ENCODE measurements at regions not wholly inside any gene's neighbourhood (a gene's known extent, or its start where the extent isn't known, plus 50 kb on each side); places are given as distances from the start of the nearest gene placed in this dataset.

DNA sequence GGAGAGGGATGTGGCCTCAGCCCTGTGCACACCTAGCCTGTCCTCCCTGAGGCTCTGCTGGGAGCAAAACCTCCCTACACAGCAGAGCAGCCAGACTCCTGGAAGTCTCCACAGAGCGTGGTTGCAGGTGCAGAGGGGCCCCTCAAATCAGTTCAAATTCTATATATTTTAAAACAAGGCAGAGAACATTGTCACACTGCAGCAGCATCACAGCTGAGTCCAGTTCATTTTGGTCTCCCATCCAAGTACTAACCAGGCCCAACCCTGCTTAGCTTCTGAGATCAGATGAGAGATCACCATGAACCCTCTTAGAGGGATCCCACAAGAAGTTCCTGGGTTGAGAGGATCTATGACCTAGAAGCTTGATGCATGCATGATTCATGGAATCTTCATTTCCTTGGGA is 331.0 kb upstream of the RGMA start:
- peaks cover 4% of the 10 kb centered on the region for H3K9me3 ChIP-seq (replicated peaks; ENCODE audit: low read length)
- H3K4me3 ChIP-seq (ENCODE audit: low read length) = no peak overlapping the region
- H3K4me2 ChIP-seq (ENCODE audit: low read length) = no peak overlapping the region
- H3K9ac ChIP-seq (ENCODE audit: low read depth, low read length) = no peak overlapping the region
- no peaks in the 10 kb centered on the region for H3K36me3 ChIP-seq (ENCODE audit: insufficient read depth, low read length)
- H3K4me1 ChIP-seq (ENCODE audit: control insufficient read depth, insufficient read depth, low read length) = no peaks in the 10 kb centered on the region
- H3K27me3 ChIP-seq (ENCODE audit: control insufficient read depth, insufficient read depth, low read length) = no peaks in the 10 kb centered on the region

DNA sequence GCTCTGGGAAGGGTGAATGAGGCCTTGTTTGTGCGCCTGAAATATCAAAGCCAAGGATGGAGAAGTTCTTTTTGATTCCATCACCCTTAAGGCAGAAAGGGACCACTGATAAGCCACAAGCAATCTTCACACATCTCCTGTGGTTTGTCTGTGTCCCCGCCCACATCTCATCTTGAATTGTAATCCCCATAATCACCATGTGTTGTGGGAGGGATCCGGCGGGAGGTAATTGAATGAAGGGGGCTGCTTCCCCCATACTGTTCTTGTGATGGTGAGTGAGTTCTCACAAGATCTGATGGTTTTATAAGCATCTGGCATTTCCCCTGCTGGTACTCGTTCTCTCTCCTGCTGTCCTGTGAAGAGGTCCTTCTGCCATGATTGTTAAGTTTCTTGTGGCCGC is 329.6 kb upstream of the RGMA start:
- H3K9ac ChIP-seq (ENCODE audit: low read depth, low read length) = no peak overlapping the region
- H3K4me2 ChIP-seq (ENCODE audit: low read length) = no peak overlapping the region
- peaks cover 5% of the 10 kb centered on the region for H3K9me3 ChIP-seq (replicated peaks; ENCODE audit: low read length)
- H3K27me3 ChIP-seq (ENCODE audit: control insufficient read depth, insufficient read depth, low read length) = no peaks in the 10 kb centered on the region
- no peaks in the 10 kb centered on the region for H3K36me3 ChIP-seq (ENCODE audit: insufficient read depth, low read length)
- H3K4me1 ChIP-seq (ENCODE audit: control insufficient read depth, insufficient read depth, low read length) = no peaks in the 10 kb centered on the region
- no peak overlapping the region for H3K4me3 ChIP-seq (ENCODE audit: low read length)

DNA sequence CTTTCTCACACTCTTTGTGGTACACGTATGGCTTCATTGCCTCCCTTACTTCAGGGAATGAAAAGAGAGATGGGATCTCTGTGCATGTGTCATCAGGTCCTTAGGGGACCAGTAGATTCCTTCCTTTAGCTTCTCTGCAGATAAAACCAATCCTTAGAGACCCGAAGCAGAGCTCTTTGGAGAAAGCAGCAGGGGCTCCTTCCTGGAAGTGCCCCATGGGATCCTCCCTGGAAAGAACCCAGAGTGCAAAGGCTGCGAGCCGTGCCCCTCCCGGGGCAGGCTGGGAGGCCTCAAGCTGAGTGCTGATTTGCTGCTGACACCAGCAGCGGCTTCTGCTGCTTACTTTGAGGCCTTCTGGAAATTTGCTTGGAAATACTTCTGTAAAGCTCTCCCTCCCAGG is 328.6 kb upstream of the RGMA start:
- Histone ChIP-seq H3K4me1 (ENCODE audit: control insufficient read depth, insufficient read depth, low read length) (no peaks in the 10 kb centered on the region), H3K36me3 (ENCODE audit: insufficient read depth, low read length) (no peaks in the 10 kb centered on the region), H3K4me2 (ENCODE audit: low read length) (no peak overlapping the region), H3K4me3 (ENCODE audit: low read length) (no peak overlapping the region), H3K9ac (ENCODE audit: low read depth, low read length) (no peak overlapping the region), H3K9me3 (replicated peaks; ENCODE audit: low read length) (peaks cover 5% of the 10 kb centered on the region), H3K27me3 (ENCODE audit: control insufficient read depth, insufficient read depth, low read length) (no peaks in the 10 kb centered on the region)

DNA sequence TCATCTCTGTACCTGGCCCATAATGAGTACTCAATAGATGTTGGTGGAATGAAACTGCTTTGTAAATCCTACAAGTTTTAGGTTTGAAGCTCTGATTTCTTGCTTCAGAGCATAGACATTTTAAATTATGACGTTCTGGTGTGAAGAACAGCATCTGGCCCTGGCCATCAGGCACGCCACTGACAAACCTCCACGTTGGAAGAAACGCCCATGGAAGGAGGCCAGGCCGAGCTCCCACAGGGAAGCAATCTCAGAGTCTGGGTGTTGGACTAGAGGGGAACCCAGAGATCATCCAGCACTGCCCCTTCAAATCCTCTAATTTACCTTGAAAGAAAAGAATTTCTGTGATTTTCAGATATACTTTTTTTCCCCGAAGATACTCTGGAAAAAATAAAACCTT is 328.1 kb upstream of the RGMA start:
- no peaks in the 10 kb centered on the region for H3K36me3 ChIP-seq (ENCODE audit: insufficient read depth, low read length)
- H3K4me1 ChIP-seq (ENCODE audit: control insufficient read depth, insufficient read depth, low read length) = no peaks in the 10 kb centered on the region
- no peaks in the 10 kb centered on the region for H3K27me3 ChIP-seq (ENCODE audit: control insufficient read depth, insufficient read depth, low read length)
- H3K9me3 ChIP-seq (replicated peaks; ENCODE audit: low read length) = peaks cover 5% of the 10 kb centered on the region
- no peak overlapping the region for H3K4me3 ChIP-seq (ENCODE audit: low read length)
- no peak overlapping the region for H3K4me2 ChIP-seq (ENCODE audit: low read length)
- no peak overlapping the region for H3K9ac ChIP-seq (ENCODE audit: low read depth, low read length)

DNA sequence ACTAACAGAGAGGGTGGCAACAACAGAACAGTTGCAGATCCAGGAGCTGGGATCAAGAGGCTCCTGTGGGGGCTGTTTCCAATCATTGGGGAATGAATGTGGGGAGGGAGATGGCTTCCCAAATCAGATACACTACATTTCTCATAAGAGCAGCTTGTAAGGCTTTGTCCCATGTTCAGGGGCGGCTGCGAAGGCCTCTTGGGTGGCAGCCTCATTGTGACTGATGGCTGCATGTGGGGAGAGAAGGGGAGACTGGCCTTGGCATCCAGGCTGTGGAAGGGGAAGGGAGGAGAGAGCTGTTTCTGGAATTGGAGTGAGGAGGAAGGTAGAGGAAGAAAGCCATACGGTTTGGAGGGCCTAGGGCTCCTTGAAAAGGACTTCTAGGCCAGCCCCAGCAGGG is 326.6 kb upstream of the RGMA start:
- H3K27me3 ChIP-seq (ENCODE audit: control insufficient read depth, insufficient read depth, low read length) = no peaks in the 10 kb centered on the region
- H3K9me3 ChIP-seq (replicated peaks; ENCODE audit: low read length) = peaks cover 5% of the 10 kb centered on the region
- H3K4me3 ChIP-seq (ENCODE audit: low read length) = no peak overlapping the region
- no peaks in the 10 kb centered on the region for H3K4me1 ChIP-seq (ENCODE audit: control insufficient read depth, insufficient read depth, low read length)
- no peak overlapping the region for H3K9ac ChIP-seq (ENCODE audit: low read depth, low read length)
- H3K4me2 ChIP-seq (ENCODE audit: low read length) = no peak overlapping the region
- no peaks in the 10 kb centered on the region for H3K36me3 ChIP-seq (ENCODE audit: insufficient read depth, low read length)

DNA sequence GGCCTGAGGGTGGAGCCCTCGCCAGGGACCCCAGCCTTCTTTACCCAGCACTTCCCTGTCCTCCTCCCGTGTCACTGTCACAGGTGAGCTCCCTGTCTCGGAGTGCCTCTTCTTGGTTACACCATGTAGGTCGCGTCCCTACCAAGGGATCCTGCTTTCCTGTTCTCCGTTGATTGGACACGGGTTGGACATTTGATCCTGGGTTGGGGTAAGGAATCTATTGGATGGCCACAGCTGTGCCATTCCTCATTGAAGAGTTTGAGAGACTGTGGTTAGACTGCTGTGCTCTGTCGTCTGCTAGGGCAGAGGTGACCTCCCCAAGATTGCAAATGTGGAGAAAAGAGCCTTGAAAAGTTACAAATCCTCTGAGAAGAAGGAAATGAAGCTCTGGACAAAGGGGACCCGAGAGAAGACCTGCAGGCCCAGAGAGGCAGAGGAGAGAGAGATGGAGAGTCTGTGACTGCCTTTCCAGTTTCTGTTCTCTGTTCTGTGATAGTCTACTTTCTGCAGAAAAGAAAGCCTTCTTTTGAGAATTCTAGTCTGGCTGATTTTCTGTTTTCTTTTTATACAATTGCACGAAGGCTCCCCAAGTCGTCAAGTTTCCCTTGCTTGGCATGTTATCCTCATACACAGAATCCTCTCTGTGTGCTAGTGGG is 325.7 kb upstream of the RGMA start:
- no peak overlapping the region for H3K9ac ChIP-seq (ENCODE audit: low read depth, low read length)
- H3K4me3 ChIP-seq (ENCODE audit: low read length) = no peak overlapping the region
- H3K36me3 ChIP-seq (ENCODE audit: insufficient read depth, low read length) = no peaks in the 10 kb centered on the region
- H3K9me3 ChIP-seq (replicated peaks; ENCODE audit: low read length) = peaks cover 5% of the 10 kb centered on the region
- no peak overlapping the region for H3K4me2 ChIP-seq (ENCODE audit: low read length)
- H3K27me3 ChIP-seq (ENCODE audit: control insufficient read depth, insufficient read depth, low read length) = no peaks in the 10 kb centered on the region
- H3K4me1 ChIP-seq (ENCODE audit: control insufficient read depth, insufficient read depth, low read length) = no peaks in the 10 kb centered on the region

DNA sequence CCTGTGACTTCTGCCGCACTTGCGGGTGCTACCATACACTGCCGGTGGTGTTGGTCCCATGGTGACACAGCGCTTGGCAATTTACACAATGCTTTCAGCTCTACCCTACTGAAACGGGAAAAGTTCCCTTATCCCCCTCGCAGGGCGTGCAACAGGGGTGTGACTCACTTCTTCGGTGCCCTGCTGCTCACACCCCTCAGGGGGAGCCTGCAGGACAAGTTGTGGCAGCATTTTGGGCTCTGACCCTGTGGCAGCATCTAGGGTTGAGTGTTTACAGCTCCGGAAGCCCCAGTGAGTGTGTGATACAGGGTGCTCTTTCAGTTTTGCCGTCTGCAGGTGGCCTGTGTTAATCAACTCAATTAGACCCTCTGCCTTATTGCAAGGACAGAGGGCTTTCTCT is 324.7 kb upstream of the RGMA start:
- Histone ChIP-seq H3K4me3 (ENCODE audit: low read length) (no peak overlapping the region), H3K9me3 (replicated peaks; ENCODE audit: low read length) (peaks cover 5% of the 10 kb centered on the region), H3K27me3 (ENCODE audit: control insufficient read depth, insufficient read depth, low read length) (no peaks in the 10 kb centered on the region), H3K9ac (ENCODE audit: low read depth, low read length) (no peak overlapping the region), H3K36me3 (ENCODE audit: insufficient read depth, low read length) (no peaks in the 10 kb centered on the region), H3K4me1 (ENCODE audit: control insufficient read depth, insufficient read depth, low read length) (no peaks in the 10 kb centered on the region), H3K4me2 (ENCODE audit: low read length) (no peak overlapping the region)

DNA sequence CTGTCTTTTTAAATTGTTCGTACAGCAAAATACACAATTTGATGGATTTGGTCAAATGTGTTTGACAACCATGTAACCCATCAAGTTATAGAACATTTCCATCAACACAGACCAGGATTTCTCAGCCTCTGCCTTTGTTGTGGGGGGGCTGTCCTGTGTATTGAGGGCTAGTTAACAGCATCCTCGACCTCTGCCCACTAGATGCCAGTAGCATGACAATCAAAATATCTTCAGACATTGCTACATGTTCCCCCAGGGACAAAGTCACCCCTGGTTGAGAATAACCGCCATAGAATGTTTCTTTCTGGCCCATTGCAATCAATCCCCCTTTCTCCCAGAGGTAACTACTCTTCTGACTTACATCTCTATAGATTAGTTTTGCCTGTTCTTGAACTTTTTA is 310.1 kb upstream of the RGMA start:
- Histone ChIP-seq H3K4me2 (ENCODE audit: low read length) (no peak overlapping the region), H3K9ac (ENCODE audit: low read depth, low read length) (no peak overlapping the region), H3K4me1 (ENCODE audit: control insufficient read depth, insufficient read depth, low read length) (no peaks in the 10 kb centered on the region), H3K9me3 (replicated peaks; ENCODE audit: low read length) (no peaks in the 10 kb centered on the region), H3K36me3 (ENCODE audit: insufficient read depth, low read length) (no peaks in the 10 kb centered on the region), H3K4me3 (ENCODE audit: low read length) (no peak overlapping the region), H3K27me3 (ENCODE audit: control insufficient read depth, insufficient read depth, low read length) (no peaks in the 10 kb centered on the region)

DNA sequence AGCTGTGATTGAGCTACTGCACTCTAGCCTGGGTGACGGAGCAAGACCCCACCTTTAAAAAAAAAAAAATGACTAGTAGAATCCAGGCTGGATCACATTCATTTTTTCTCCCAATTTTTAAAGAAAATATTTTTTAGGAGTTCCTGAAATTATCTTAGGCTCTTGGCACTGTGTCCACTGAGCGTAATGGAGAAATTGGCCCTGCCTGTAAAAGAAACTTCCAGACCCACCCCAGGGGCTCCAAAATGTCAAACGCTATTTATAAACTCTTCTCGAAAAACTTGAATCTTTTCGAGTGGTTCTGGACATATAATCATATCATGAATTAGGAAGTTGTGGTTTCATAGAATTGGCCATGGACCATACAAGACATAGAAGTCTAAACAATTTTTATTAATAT is 300.2 kb upstream of the RGMA start:
- no peak overlapping the region for H3K4me3 ChIP-seq (ENCODE audit: low read length)
- no peaks in the 10 kb centered on the region for H3K27me3 ChIP-seq (ENCODE audit: control insufficient read depth, insufficient read depth, low read length)
- no peak overlapping the region for H3K4me2 ChIP-seq (ENCODE audit: low read length)
- no peaks in the 10 kb centered on the region for H3K4me1 ChIP-seq (ENCODE audit: control insufficient read depth, insufficient read depth, low read length)
- no peak overlapping the region for H3K9ac ChIP-seq (ENCODE audit: low read depth, low read length)
- no peaks in the 10 kb centered on the region for H3K9me3 ChIP-seq (replicated peaks; ENCODE audit: low read length)
- H3K36me3 ChIP-seq (ENCODE audit: insufficient read depth, low read length) = no peaks in the 10 kb centered on the region

- Histone ChIP-seq H3K4me1 (ENCODE audit: control insufficient read depth, insufficient read depth, low read length) (no peaks in the 10 kb centered on the region), H3K9ac (ENCODE audit: low read depth, low read length) (no peak overlapping the region), H3K4me3 (ENCODE audit: low read length) (no peak overlapping the region), H3K9me3 (replicated peaks; ENCODE audit: low read length) (no peaks in the 10 kb centered on the region), H3K36me3 (ENCODE audit: insufficient read depth, low read length) (no peaks in the 10 kb centered on the region), H3K27me3 (ENCODE audit: control insufficient read depth, insufficient read depth, low read length) (no peaks in the 10 kb centered on the region), H3K4me2 (ENCODE audit: low read length) (no peak overlapping the region)
Measured at GRCh38 chr15:93384886-93385285, 295.9 kb upstream of the RGMA start.

GRCh38 chr15:93382200-93382820 is 293.3 kb upstream of the RGMA start:
- no peaks in the 10 kb centered on the region for H3K27me3 ChIP-seq (ENCODE audit: control insufficient read depth, insufficient read depth, low read length)
- no peaks in the 10 kb centered on the region for H3K9me3 ChIP-seq (replicated peaks; ENCODE audit: low read length)
- no peak overlapping the region for H3K9ac ChIP-seq (ENCODE audit: low read depth, low read length)
- H3K36me3 ChIP-seq (ENCODE audit: insufficient read depth, low read length) = no peaks in the 10 kb centered on the region
- no peaks in the 10 kb centered on the region for H3K4me1 ChIP-seq (ENCODE audit: control insufficient read depth, insufficient read depth, low read length)
- H3K4me3 ChIP-seq (ENCODE audit: low read length) = no peak overlapping the region
- no peak overlapping the region for H3K4me2 ChIP-seq (ENCODE audit: low read length)

DNA sequence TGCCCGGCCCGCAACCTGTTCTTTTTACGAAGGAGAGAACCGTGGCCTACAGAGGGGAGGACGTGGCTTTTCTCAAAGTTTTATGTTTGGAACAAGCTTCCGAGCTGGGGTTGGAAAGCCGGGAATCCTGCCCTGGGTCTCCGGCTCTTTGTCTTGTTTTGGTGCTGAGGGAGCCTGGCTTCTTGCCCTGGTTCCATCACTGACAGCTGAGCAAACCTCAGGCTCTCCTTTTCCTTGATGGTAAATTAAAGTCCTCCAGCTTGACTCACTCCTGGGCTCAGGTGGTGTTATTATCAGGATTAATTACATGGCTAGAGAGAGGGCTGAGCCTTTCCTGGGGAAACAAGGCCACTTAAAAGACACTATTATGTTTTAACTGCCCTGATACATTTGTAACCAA is 289.5 kb upstream of the RGMA start:
- H3K27me3 ChIP-seq (ENCODE audit: control insufficient read depth, insufficient read depth, low read length) = no peaks in the 10 kb centered on the region
- no peak overlapping the region for H3K4me2 ChIP-seq (ENCODE audit: low read length)
- no peak overlapping the region for H3K9ac ChIP-seq (ENCODE audit: low read depth, low read length)
- no peaks in the 10 kb centered on the region for H3K4me1 ChIP-seq (ENCODE audit: control insufficient read depth, insufficient read depth, low read length)
- H3K9me3 ChIP-seq (replicated peaks; ENCODE audit: low read length) = no peaks in the 10 kb centered on the region
- H3K36me3 ChIP-seq (ENCODE audit: insufficient read depth, low read length) = no peaks in the 10 kb centered on the region
- H3K4me3 ChIP-seq (ENCODE audit: low read length) = no peak overlapping the region
